ELR (cell line): ENCODE measurements at regions not wholly inside any gene's neighbourhood (a gene's known extent, or its start where the extent isn't known, plus 50 kb on each side); places are given as distances from the start of the nearest gene placed in this dataset.
A peak's percentile ranks its signal among the peaks of the same experiment; 100 is the strongest.

Experiments used
- DNase-seq: peaks from one replicate; pipeline ENCODE4 v3.0.0-alpha.2; 2015; ENCODE audit warnings: low read depth

DNA sequence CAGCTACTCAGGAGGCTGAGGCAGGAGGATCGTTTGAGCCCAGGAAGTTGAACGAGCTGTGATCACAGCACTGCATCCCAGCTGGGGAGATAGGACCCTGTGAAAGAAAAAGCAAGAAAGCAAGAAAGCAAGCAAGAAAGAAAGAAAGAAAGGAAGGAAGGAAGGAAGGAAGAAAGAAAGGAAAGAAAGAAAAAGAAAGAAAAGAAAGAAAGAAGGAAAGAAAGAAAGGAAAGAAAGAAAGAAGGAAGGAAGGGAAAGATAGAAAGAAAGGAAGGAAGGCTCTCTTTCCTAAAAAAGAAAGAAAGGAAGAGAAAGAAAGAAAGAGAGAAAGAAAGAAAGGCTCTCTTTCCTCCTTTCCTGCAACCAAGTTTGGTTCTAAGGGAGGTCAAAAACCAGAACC is 380.3 kb downstream of the PCNX1 start:
- DNase-seq: no peak

DNA sequence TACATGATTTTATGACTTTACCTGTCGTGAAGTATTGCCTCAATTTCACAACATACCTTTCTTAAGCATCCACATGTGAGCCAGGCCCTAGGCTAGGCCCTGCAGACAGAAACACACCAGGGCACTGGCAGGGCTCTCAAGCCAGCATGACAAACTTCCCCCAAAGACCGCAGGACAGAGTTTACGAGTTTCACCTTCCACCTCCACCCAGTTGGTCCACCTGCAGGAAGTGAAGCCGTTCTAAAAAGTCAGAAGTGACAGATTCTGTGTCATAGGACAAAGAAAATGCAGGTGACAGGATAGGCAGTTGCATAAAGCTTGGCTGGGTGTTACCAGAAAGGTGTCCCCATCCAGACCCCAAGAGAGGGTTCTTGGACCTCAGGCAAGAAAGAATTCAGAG is 382.3 kb downstream of the PCNX1 start:
- no peak for DNase-seq

DNA sequence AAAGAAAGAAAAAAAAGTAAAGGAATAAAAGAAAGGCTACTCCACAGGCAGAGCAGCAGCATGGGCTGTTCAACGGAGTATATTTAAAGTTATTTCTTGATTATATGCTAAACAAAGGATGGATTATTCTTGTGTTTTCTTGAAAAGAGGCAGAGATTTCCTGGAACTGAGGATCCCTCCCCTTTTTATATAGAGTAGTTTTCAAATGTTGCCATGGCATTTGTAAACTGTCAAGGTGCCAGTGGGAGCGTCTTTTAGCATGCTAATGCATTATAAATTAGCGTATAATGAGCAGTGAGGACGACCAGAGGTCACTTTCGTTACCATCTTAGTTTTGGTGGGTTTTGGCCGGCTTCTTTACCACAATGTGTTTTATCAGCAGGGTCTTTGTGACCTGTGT is 383.0 kb downstream of the PCNX1 start:
- DNase-seq: peak; percentile 5

DNA sequence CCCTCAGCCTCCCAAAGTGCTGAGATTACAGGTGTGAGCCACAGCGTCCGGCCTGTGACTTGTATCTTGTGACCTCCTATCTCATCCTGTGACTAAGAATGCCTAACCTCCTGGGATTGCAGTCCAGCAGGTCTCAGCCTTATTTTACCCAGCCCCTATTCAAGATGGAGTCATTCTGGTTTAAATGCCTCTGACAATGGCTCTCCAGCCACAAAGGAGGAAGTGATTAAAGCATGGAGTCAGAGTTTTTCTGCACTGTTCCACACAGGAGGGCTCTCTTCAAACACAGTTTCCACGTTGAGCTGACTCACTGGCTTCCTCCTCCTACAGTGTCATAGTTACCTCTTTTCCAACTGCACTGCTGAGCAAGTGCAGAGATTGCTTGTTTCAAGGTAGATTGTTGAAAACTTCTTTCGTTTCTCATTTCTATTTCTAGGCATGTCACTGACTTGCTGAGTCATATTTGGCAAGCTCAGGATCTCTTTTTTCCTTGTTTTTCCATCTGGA is 383.8 kb downstream of the PCNX1 start:
- peak; percentile 96 for DNase-seq

DNA sequence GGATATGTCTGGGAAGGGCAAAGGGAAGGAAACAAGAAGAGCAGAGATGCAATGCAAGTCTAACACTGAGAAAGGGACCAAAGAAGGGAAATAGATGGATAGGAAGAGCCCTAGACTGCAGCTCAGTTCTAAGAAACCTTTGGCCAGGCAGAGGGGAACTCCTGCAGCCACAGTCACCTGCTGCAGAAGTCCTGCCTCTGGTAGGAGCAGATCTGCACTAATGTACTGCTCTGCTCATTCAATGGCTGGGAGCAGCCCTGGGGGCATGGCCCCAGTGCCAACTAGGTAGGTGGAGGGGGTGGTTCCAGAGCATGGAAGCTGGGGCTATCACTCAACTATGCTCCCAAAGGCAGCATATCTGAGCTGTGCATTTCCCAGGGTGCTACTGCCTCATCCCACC is 388.9 kb downstream of the PCNX1 start:
- DNase-seq: no peak

DNA sequence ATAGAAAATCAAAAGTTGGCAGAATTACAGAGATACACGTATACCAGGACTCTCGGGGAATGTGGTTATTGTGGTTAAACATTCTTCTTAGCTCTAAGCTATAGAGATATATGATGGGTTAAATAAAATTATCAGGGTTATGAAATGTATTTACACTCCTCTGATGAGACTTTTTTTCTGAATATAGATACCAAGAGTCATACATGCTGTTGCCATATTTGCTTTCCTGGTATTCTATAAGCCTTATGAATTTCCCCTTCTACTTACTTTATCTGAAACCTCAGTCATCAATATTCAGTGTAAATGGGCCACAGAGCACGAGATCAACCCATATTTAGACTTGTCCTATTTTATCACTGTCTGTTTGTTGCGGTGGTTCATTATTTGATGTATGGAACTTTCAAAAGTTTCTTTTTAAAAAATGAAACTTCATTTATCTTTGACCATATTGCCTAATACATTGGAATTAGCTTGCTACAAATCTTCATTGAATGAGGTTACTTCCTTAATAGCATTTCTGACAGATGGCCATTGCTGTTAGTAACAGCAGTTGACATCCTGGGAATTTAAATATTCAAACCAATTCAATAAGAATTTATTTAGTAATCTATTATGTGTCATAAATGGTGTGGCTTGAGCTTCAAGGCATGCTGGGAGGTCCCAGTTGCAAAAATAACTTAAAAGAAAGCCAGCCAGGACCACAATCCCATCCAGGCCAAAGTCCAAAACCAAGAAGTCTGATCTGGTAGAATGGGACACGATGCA is 393.5 kb downstream of the PCNX1 start:
- DNase-seq: peak; percentile 13

DNA sequence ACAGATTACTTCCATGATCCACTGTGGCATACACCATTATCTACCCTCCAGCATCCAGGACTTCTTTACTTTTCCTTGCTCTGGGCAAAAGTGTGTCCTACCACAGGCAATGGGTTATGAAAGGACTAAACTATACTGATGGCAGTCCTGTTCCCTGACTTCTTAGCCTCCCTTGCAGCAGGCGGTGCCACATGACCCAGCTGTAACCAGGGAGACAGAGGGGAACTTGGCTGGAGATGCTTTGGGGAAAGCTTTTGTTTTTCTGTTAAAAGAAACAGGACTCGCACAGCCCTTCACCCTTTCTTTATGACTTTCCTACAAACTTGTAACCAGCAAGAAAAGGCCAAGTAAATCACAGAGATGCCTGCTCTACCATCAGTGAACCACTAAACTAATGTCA is 394.4 kb downstream of the PCNX1 start:
- DNase-seq: no peak

DNA sequence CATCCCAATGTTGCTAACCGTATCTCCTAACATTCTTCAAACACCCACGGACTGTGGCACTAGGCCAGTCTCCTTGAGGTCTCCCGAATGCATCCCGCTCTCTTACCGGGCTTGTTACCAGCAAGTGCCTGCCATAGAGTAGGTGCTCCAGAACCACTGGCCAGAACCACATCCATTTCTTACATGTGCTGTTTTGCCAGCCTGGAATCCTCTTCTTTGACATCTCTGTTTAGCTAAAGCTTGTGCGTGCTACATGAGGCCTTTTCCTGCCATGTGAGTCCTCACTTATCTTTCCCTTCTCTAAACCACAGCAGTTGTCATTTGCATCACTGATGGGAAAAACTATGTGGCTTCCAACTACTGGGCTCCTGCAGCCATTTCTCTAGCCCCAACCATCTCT is 397.4 kb downstream of the PCNX1 start:
- DNase-seq: no peak

DNA sequence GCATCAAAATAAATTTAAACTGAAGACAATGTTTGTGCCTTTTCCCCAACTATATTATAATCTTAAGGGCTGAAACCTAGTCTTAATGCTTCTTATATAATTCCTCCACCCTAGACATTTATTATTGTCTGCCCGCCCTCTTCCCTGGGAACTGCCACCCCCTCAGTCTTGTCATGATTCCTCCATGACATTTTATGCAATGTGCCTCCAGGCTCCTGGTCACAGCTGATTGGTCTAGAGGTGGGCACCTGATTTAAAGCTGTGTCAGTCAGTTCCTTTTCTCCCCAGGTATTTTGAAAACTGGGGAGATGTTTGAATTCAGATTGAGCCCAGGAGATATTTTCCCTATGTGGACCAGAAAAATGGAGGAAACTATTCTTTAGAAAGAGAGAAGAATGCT is 401.4 kb downstream of the PCNX1 start:
- DNase-seq: no peak

DNA sequence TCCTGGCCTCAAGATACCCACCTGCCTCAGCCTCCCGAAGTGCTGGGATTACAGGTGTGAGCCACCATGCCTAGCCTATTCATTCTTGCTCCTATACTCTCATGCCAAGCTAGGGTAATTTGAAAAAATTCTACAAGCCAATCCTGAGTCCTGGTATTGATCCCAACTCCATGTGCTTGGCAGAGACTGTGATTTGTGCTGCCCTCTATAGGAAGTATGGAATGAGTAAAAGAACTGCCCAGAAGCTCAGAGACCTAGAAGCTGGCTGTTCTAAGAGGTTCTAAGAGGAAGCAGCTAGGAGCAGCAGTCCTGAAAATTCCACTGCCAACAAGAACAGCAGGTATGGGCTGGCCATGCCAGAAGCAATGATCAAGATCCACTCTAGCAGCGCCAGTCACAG is 402.5 kb downstream of the PCNX1 start:
- peak; percentile 18 for DNase-seq

DNA sequence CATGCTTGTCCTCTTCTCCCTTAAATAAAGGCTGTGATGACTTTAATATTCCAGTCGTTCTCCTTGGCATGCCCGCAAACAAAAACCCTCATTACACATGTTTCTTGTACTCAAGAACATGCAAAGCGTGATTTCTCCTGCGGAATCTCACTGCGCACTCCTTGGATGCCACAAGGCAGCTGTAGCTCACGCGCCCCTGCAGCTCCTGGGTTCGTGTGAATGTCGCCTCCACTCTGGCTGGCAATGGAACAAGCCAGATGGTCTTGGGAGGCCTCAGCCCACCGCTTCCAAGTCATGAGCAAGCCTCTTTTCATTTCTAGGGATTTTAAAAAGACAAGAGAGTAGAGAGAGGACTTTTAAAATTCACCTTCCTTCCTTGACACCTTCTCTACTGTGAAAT is 403.8 kb downstream of the PCNX1 start:
- no peak for DNase-seq

DNA sequence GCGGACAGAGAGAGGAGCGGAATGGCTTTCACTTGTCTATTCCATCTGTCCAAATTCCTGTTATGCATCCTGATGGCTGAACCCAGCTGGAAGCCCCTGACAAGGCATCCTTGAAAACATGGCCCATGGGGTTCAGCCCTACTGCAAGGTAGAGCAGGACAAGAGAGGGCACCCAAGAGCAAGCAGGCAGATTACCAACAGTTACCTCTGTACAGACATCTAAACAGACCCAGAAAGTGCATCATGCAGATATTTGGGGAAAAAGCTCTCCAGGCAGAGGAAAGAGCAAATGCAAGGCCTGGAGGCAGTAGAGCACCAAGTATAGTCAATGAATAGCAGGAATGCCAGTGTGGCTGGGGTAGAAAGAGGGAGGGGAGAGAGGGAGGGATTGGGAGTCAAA is 407.5 kb downstream of the PCNX1 start:
- DNase-seq: no peak

DNA sequence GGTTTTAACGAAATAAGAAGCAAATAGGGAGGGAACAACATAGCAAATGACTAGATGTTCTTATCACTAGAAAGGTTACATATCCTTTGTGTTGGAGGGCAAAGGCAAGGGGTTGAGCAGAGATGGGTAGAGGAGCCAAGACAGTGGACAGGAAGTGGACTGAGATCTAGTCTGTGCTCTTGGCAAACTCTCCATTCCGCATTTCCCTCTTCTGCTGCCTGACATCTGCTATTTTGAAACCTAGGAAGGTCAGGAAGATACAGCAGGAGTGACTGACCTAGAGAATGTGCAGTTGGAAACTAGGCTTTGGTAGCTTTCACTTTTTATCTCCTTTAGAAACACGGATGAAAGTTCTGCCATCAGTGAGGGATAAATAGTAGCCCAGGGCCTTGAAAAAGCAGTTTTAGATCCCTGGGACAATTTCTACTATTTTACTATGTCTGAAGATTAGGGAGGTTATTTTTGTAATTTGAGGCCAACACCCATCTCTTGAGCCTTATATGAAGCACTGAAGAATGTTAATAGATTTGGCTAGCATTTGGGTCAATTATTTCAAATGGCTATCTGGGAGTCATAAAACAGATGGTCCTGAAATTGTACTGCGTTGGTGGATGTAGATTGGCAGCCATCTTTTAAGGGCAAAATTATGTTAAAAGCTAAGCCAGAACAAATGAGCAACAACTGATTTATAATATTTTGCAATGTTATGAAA is 410.3 kb downstream of the PCNX1 start:
- no peak for DNase-seq

DNA sequence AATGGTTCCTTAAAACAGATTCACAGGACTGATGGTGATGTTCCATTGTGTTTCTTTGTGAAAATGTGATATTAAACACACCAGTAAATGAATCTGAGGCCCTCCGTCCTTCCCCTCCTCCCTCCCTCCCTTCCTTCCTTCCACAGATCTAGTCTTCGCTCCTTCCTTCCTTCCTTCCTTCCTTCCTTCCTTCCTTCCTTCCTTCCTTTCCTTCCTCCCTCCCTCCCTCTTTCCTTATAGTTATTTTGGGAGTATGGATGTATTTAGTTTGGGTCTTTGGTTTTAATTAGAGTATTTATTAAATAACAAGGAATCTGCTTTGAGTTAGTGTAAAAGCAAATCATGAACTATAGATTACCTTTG is 410.8 kb downstream of the PCNX1 start:
- DNase-seq: no peak

DNA sequence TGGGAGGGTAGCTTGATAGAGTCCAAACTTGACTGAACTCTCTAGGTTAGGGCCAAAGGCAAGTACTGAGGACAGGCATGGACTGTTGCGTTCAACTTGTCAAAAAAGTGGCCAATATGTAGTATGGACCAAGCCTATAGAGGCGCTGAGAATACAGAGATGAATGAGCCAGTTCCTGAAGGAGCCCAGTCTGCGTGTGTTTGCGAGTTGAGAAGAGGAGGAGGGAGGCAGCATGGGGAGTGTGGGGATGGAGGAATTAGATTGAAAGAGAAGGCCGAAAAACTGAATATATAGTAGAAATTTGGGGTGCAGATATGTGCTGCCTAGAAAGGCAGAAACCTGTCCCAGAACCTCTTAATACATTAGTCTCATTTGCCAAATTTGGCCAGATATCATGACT is 412.4 kb downstream of the PCNX1 start:
- peak; percentile 56 for DNase-seq

DNA sequence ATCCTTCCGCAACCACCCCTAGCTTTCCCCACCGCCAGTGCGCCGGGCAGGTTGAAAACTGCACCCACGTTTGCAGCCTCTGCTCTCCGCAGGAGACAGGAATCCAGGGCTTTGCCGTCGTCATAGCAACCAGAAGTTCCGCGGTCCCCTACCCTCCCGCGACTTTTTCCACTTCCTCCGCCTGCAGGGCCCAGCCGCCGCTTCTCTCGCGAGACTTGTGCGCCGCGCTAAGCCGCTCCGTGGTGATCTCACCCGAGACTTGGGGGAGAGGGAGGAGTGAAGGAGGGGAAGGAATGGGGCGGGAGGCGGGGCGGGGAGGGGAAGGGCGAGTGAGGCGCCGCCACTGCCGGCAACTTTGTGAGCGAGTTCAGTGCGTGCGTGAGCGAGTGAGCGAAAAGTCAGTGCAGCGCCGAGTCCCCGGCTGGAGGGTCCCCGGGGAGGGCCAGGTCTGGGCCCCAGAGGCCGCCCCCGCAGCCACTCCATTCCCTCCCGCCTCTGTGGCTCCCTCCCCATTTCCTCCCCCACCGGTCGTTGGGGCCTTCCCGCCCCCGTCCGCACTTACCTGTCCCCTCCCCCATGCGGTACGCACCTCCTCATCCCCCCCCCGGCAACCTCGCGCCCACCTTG is 413.0 kb downstream of the PCNX1 start, which contains the start of gene SIPA1L1:
SIPA1L1 (plus strand) TSS at position 370 of the 627 bp plus-strand sequence.
- peak; percentile 99 for DNase-seq

DNA sequence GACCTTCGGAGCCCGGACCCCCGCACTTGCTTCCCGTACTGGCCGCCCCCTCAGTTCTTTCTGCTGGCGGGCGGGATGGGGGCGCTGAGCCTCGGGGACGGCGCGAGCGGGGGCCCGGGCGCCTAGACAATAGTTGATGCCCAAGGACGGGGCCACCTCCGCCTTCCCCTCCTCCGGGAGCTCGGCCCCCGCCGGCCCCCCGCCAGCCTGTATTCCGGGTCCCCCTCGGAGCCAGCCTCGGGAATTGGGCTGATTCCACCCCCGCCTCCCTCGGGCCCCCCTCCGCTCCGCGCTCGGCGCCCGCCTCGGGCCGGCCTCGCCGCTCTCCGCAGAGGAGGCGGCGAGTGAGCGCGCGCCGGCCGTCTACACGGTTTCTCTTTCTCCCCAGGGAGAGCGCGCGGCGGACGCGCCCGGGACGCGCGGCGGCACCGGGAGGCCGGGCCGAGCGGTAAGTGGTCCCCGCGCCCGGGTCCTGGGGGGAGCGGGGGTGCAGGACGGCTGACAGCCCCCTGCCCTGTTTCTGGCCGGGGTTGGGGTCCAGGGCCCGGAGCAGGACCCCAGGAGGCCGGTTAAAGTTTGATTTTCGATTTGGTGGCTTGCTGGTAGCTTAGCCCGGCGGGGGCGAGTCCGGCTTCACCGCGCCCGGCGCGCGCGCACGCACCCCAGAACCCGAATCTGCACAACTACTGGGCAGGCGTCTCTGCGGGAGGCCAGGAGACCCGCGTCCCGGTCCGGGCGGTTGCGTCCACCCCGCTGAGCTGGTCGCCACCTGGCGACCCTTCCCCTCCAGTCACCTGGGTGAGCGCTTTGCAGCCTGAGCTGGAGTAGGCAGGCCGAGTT is 413.7 kb downstream of the PCNX1 start:
- DNase-seq: peak; percentile 74

DNA sequence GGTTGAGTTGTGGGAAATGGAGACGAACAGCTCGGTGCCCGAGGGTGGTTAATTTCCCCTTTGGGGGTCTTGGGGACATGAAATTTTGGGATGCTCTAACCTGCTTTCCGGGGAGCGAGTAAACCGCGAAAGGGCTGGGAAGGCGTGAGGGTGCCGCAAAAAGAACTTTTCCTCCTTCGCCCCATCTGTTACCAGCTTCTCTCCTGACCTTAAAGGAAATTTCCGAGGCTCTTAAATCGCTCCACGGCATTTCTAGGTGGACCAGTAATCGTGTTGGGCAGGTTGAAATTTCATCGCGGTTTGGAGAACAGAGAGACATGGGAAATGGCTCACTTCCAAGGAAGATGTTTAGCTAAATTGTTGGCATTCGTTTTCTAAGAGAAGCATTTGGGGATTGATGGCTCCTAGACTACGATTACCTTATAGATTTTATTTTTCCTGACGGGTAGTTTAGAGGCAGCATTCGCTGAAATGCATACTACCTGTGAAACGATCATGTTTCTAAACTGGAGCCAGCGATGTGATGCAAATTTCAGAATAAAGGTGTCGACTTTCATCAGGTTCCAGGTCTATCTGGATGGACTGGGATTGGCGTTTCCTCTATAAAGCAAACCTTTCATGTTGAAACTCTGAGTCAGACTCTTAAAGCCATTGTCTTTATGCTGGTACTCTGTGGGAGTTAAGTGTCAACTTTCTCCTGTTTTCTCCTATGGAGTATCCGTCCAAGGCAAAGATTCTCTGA is 414.5 kb downstream of the PCNX1 start:
- DNase-seq: peak; percentile 84

DNA sequence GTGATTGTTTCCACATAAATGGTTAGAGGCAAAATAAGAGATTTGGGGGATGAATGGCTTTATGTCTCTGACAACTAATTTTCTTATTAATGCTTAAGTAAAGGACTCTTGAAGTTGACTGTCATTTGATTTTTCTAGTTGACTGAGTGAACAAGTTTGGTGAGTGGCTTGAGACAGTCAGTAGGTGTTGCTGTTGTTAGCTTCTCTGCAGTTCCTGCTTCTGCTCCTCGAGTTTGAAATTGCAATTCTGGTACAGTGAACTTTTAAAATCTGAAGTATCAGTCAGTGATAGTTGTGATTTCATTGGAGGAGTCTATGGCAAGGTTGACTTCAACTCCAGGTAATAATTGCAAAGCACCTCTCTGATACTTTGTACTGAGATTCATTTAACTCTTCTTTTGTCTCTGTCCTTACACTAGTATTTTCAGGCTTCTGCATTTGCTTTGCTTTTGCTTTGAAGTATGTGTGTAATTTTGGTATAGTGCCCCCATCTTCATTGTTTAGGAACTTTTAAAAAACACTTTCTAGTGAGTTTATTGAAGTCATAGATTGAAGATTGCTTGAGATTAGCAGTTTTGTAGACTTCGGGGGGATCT is 415.5 kb downstream of the PCNX1 start:
- DNase-seq: peak; percentile 58

DNA sequence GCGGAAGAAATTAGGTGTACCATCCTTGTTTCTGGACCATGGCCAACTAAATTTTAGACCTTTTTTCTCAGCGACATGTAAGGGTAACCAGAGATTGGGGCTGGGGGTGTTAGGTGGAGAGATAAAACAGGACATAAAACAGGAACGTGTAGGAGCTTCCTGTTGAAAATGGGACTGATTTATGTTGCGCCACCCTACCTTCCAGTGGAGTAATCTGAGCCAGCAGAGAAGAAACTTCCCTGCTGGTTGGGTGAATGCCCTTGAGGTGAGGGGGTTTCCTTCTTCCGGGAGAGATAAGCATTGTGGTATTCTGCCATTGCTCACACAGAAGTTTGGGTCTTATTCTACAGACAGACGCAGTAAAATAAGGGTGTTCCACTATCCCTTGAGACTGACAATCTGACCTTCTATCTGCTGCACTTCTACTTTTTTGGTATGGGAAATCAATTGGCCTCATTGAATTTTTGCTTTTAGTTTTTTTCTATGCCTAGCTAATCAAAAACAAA is 417.6 kb downstream of the PCNX1 start:
- peak; percentile 10 for DNase-seq

DNA sequence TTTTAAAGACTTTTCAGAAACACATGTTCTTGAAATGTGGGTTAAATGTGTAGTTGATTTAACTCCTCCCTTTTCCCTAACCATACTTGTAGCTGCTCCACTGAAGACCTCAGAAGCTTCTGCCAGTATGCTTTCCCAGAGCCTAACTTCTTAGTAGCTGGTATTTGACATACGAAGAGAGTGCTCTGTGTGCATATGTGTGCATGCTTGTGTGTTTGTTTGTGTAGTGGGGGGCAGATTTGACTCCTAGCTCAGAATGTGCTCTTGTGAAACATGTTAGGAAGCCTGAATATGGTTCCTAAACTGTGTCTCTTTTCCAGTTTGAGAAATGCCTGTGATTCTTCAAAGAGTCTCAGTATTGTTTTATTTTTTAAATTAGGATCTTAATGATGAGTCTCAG is 420.4 kb downstream of the PCNX1 start:
- no peak for DNase-seq
